ENCODE measurements at regions not wholly inside any gene's neighbourhood (a gene's known extent, or its start where the extent isn't known, plus 50 kb on each side); places are given as distances from the start of the nearest gene placed in this dataset.

GRCh38 chr9:26768145-26768544 lies 124.5 kb downstream of the CAAP1 start:
- no peak for ATAC-seq
- TF ChIP-seq ZFP30 (CRISPR knock-in tag; IDR thresholded peaks at IDR 0.05) (no peak), PATZ1 (CRISPR knock-in tag; IDR thresholded peaks at IDR 0.05; ENCODE audit: borderline replicate concordance) (no peak), TOX (CRISPR knock-in tag; IDR thresholded peaks at IDR 0.05; ENCODE audit: borderline replicate concordance) (no peak), ZNF70 (CRISPR knock-in tag; IDR thresholded peaks at IDR 0.05) (no peak), TSHZ2 (CRISPR knock-in tag; IDR thresholded peaks at IDR 0.05) (no peak), ESRRG (CRISPR knock-in tag; IDR thresholded peaks at IDR 0.05) (no peak), PPARA (CRISPR knock-in tag; IDR thresholded peaks at IDR 0.05; ENCODE audit: borderline replicate concordance) (no peak), CREB5 (CRISPR knock-in tag; IDR thresholded peaks at IDR 0.05; ENCODE audit: low read depth) (no peak), ISL1 (CRISPR knock-in tag; IDR thresholded peaks at IDR 0.05) (no peak), OSR1 (CRISPR knock-in tag; IDR thresholded peaks at IDR 0.05) (no peak), POU6F1 (CRISPR knock-in tag; IDR thresholded peaks at IDR 0.05; ENCODE audit: borderline replicate concordance, low read depth) (no peak), BACH2 (CRISPR knock-in tag; IDR thresholded peaks at IDR 0.05; ENCODE audit: borderline replicate concordance) (no peak), RARB (CRISPR knock-in tag; IDR thresholded peaks at IDR 0.05) (no peak), TCF4 (CRISPR knock-in tag; IDR thresholded peaks at IDR 0.05; ENCODE audit: borderline replicate concordance) (no peak), ARNTL (CRISPR knock-in tag; IDR thresholded peaks at IDR 0.05; ENCODE audit: borderline replicate concordance, low read depth) (no peak)

- TF ChIP-seq ZFP30 (CRISPR knock-in tag; IDR thresholded peaks at IDR 0.05) (no peak), CSRNP3 (CRISPR knock-in tag; IDR thresholded peaks at IDR 0.05) (no peak), ZNF8 (CRISPR knock-in tag; IDR thresholded peaks at IDR 0.05) (no peak), TSHZ2 (CRISPR knock-in tag; IDR thresholded peaks at IDR 0.05) (no peak), PATZ1 (CRISPR knock-in tag; IDR thresholded peaks at IDR 0.05; ENCODE audit: borderline replicate concordance) (no peak), ISL1 (CRISPR knock-in tag; IDR thresholded peaks at IDR 0.05) (no peak), ARNTL (CRISPR knock-in tag; IDR thresholded peaks at IDR 0.05; ENCODE audit: borderline replicate concordance, low read depth) (no peak), PPARA (CRISPR knock-in tag; IDR thresholded peaks at IDR 0.05; ENCODE audit: borderline replicate concordance) (no peak), ESRRG (CRISPR knock-in tag; IDR thresholded peaks at IDR 0.05) (no peak), ZC3H10 (CRISPR knock-in tag; IDR thresholded peaks at IDR 0.05) (no peak)
- ATAC-seq: no peak
Measured at GRCh38 chr9:26760675-26761074, 131.9 kb downstream of the CAAP1 start.

Measured in SK-N-SH treated with all-trans-retinoic acid at 6 μM for 48 hours (cell line).